ENCODE measurements at regions not wholly inside any gene's neighbourhood (a gene's known extent, or its start where the extent isn't known, plus 50 kb on each side); places are given as distances from the start of the nearest gene placed in this dataset.

- no peak for DNase-seq (ENCODE audit: low read depth)
Observed at GRCh38 chr20:11833825-11834224, 83.9 kb upstream of the BTBD3 start.

GRCh38 chr20:11838076-11838636, 79.5 kb upstream of the BTBD3 start:
- DNase-seq (ENCODE audit: low read depth) = no peak

- DNase-seq (ENCODE audit: low read depth) = no peak
Observed at GRCh38 chr20:11841972-11842461, 75.7 kb upstream of the BTBD3 start.

- DNase-seq (ENCODE audit: low read depth) = no peak
Observed at GRCh38 chr20:11843289-11843688, 74.4 kb upstream of the BTBD3 start.

GRCh38 chr20:11844691-11845090, 73.0 kb upstream of the BTBD3 start:
- no peak for DNase-seq (ENCODE audit: low read depth)

- DNase-seq (ENCODE audit: low read depth) = no peak
Observed at GRCh38 chr20:11845340-11845739, 72.4 kb upstream of the BTBD3 start.

- DNase-seq (ENCODE audit: low read depth) = no peak
Observed at GRCh38 chr20:11846131-11846530, 71.6 kb upstream of the BTBD3 start.

- no peak for DNase-seq (ENCODE audit: low read depth)
Observed at GRCh38 chr20:11847827-11848226, 69.9 kb upstream of the BTBD3 start.

- no peak for DNase-seq (ENCODE audit: low read depth)
Observed at GRCh38 chr20:11849270-11849915, 68.3 kb upstream of the BTBD3 start.

GRCh38 chr20:11849976-11850670, 67.6 kb upstream of the BTBD3 start:
- no peak for DNase-seq (ENCODE audit: low read depth)

- no peak for DNase-seq (ENCODE audit: low read depth)
Observed at GRCh38 chr20:11850901-11851300, 66.8 kb upstream of the BTBD3 start.

- no peak for DNase-seq (ENCODE audit: low read depth)
Observed at GRCh38 chr20:11851646-11852045, 66.0 kb upstream of the BTBD3 start.

- no peak for DNase-seq (ENCODE audit: low read depth)
Observed at GRCh38 chr20:11852189-11852588, 65.5 kb upstream of the BTBD3 start.

- DNase-seq (ENCODE audit: low read depth) = no peak
Observed at GRCh38 chr20:11852811-11853210, 64.9 kb upstream of the BTBD3 start.

- no peak for DNase-seq (ENCODE audit: low read depth)
Observed at GRCh38 chr20:11853359-11853758, 64.3 kb upstream of the BTBD3 start.

- DNase-seq (ENCODE audit: low read depth) = no peak
Observed at GRCh38 chr20:11861479-11861878, 56.2 kb upstream of the BTBD3 start.

GRCh38 chr20:11867291-11867919, 50.3 kb upstream of the BTBD3 start:
- no peak for DNase-seq (ENCODE audit: low read depth)

Data from CMK (cell line).